PFSK-1 (cell line): ENCODE measurements at regions not wholly inside any gene's neighbourhood (a gene's known extent, or its start where the extent isn't known, plus 50 kb on each side); places are given as distances from the start of the nearest gene placed in this dataset.

Experiments used
- FOXP2 ChIP-seq: optimal IDR thresholded peaks from 2 replicates; pipeline ENCODE3; 2011; ENCODE audit warnings: borderline replicate concordance, control low read depth, inconsistent platforms; ENCODE audit not compliant: insufficient read depth; ENCODE audit errors: extremely low read length, extremely low read depth
- POLR2AphosphoS5 ChIP-seq: IDR thresholded peaks from 2 replicates; pipeline ENCODE4 v1.6.1; 2012; ENCODE audit warnings: low read depth, mild to moderate bottlenecking, control low read depth, low read length, moderate library complexity
- SIN3A ChIP-seq: IDR thresholded peaks from 2 replicates; pipeline ENCODE4 v1.6.1; 2012; ENCODE audit warnings: mild to moderate bottlenecking, low read length, moderate library complexity, borderline replicate concordance; ENCODE audit not compliant: insufficient read depth
- TAF1 ChIP-seq: IDR thresholded peaks from 2 replicates; pipeline ENCODE4 v1.6.1; 2012; ENCODE audit warnings: low read length, control low read depth, borderline replicate concordance; ENCODE audit not compliant: insufficient read depth
- TF ChIP-seq, protein P1 (sequence below), 2 experiments: IDR thresholded peaks; 2 replicates each; pipeline versions ENCODE4 v1.6.1 to v1.8.0; 2011 to 2012; ENCODE audit warnings: low read depth in 2 of 2, low read length in 2 of 2, control low read depth in 1 of 2, inconsistent platforms in 1 of 2, mild to moderate bottlenecking in 1 of 2, moderate library complexity in 1 of 2; ENCODE audit not compliant: insufficient read depth in 1 of 2

DNA sequence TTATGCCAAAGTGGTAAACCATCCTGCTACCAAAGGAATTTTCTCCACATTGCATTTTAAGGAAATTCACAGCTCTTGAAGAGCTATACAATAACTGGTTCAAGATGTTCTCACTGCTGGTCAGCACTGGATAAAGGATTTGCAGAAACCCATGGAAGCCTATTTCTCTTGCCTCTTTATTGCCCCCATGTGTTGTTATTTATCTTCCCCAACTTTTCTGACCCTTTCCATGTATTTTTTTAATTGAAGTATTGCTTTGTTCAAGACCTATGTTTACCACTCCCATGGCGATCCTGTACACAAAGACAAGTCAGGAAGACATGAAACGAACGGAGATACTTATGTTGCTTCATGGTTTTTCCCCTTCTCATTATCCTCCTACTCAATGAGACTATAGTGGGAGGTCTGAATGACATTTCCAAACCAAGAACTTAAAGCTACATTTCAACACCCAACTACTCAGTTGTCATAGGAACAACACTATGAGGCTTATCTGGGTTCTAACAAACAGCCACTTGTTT, 566.4 kb upstream of the DIPK2B start:
- TF ChIP-seq TAF1 (no peak), FOXP2 (no peak), POLR2AphosphoS5 (no peak), SIN3A (no peak)
- TF ChIP-seq, protein P1, sequence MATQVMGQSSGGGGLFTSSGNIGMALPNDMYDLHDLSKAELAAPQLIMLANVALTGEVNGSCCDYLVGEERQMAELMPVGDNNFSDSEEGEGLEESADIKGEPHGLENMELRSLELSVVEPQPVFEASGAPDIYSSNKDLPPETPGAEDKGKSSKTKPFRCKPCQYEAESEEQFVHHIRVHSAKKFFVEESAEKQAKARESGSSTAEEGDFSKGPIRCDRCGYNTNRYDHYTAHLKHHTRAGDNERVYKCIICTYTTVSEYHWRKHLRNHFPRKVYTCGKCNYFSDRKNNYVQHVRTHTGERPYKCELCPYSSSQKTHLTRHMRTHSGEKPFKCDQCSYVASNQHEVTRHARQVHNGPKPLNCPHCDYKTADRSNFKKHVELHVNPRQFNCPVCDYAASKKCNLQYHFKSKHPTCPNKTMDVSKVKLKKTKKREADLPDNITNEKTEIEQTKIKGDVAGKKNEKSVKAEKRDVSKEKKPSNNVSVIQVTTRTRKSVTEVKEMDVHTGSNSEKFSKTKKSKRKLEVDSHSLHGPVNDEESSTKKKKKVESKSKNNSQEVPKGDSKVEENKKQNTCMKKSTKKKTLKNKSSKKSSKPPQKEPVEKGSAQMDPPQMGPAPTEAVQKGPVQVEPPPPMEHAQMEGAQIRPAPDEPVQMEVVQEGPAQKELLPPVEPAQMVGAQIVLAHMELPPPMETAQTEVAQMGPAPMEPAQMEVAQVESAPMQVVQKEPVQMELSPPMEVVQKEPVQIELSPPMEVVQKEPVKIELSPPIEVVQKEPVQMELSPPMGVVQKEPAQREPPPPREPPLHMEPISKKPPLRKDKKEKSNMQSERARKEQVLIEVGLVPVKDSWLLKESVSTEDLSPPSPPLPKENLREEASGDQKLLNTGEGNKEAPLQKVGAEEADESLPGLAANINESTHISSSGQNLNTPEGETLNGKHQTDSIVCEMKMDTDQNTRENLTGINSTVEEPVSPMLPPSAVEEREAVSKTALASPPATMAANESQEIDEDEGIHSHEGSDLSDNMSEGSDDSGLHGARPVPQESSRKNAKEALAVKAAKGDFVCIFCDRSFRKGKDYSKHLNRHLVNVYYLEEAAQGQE (IDR thresholded peaks at IDR 0.05; ENCODE audit: insufficient read depth in 1 of 2, low read depth in 2 of 2, low read length in 2 of 2) = no peak

DNA sequence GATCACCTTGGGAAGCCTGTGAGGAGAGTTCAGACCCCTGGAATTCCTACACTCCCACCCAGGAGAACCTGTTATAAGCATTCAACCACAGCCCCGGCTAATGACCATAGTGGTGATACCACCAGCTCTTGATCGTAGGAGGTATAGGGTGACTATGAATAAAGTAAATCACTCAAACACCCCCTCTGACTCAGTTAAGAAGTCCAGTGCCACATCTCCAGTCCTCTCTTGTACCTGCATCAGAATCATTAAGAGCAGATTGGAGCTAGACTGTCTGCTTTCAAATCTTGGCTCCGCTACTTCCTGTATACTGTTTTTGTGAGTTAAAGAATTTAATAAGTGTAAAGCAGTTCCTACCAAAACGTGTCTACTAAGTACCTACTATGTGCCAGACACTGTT, 565.1 kb upstream of the DIPK2B start:
- TF ChIP-seq SIN3A (no peak), TAF1 (no peak), POLR2AphosphoS5 (0 out of 2 replicates have a peak, but pooled peaks have one; percentile 40), FOXP2 (no peak)

DNA sequence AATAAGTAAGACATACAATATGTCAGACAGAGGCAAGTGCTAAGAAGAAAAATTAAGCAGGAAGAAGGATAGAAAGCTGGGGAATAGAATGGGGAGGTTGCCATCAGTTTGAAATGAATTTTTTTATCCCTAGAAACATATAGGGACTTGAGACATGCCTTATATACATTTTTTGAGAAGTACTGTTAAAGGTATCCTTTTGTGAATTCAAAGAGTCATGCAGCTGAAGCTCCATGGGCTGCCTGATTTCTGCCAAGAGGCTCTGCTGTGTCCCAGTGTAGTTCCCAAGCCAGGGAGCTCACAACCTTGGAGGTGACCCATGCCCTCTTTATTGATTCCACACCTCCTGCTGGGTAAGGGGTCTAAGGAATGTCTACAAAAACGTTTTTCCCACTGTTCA, 564.6 kb upstream of the DIPK2B start:
- TF ChIP-seq, protein P1 (IDR thresholded peaks at IDR 0.05; ENCODE audit: insufficient read depth in 1 of 2, low read depth in 2 of 2, low read length in 2 of 2) = no peak

DNA sequence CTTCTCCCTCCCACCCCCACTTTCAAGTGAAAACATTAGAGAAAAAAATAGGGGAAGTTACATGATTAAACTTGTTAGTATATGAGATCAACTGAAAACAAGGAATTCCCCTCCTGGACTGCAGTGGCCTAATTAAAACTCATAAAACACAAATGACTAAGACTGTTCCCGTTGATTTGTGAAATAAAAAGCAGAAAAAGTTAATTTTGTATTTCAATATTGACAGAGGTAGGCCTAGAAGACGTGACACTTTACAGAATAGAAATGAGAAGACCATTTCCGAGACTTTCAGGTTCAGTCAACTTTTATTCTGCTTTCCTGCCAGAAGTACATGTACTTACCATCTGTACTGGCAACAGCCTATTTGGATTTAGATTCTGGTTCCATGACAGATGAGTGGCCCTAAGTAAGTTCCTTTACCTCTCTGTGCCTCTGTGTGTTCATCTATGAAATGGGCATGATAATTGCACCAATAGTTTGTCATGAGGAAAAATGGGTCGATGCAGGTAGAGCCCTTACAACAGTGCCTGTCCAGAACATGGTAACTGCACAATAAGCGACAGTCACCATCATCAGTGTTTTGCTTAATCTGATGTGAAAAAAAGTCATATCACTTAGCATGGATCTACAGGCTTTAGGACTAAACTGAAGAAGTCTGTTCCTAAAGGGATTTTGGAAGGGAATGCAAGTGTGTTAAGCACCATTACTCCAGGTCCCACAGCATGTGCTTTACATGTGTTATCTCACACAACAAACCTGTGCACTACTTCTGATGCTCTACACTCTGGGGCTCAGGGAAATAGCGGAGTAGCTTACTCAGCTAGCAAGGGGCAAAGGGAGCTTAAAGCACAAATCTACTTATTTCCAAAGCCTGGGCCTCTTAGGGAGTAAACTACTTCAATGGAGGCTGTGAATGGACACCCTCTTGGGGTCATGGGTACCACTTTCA, 562.3 kb upstream of the DIPK2B start:
- TF ChIP-seq FOXP2 = no peak
- TF ChIP-seq, protein P1 (IDR thresholded peaks at IDR 0.05; ENCODE audit: insufficient read depth in 1 of 2, low read depth in 2 of 2, low read length in 2 of 2) = no peak
- TF ChIP-seq SIN3A = no peak
- TF ChIP-seq TAF1 = no peak
- TF ChIP-seq POLR2AphosphoS5 = no peak

DNA sequence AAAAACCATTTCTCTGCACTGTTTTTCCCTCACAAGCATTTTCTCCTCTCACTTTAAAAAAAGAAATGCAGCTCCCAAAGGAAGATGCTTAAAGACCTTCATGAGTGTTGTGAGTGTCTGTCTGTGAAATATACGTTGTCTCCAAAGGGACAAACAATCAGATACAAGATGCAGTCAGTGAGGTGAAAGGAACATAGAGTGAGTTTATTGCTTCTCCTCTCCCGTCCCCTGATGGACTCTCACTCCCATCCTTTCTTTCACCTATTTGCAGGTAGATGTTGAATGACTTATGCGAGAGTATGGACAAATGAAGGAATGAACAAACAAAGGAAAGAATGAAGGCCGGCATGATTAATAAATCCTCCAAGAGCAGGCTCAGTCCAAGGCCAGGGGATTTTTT, 561.2 kb upstream of the DIPK2B start:
- TF ChIP-seq FOXP2 = no peak
- TF ChIP-seq, protein P1 (IDR thresholded peaks at IDR 0.05; ENCODE audit: insufficient read depth in 1 of 2, low read depth in 2 of 2, low read length in 2 of 2) = no peak
